ENCODE measurements at regions not wholly inside any gene's neighbourhood (a gene's known extent, or its start where the extent isn't known, plus 50 kb on each side); places are given as distances from the start of the nearest gene placed in this dataset.
A peak's percentile ranks its signal among the peaks of the same experiment; 100 is the strongest.

DNA sequence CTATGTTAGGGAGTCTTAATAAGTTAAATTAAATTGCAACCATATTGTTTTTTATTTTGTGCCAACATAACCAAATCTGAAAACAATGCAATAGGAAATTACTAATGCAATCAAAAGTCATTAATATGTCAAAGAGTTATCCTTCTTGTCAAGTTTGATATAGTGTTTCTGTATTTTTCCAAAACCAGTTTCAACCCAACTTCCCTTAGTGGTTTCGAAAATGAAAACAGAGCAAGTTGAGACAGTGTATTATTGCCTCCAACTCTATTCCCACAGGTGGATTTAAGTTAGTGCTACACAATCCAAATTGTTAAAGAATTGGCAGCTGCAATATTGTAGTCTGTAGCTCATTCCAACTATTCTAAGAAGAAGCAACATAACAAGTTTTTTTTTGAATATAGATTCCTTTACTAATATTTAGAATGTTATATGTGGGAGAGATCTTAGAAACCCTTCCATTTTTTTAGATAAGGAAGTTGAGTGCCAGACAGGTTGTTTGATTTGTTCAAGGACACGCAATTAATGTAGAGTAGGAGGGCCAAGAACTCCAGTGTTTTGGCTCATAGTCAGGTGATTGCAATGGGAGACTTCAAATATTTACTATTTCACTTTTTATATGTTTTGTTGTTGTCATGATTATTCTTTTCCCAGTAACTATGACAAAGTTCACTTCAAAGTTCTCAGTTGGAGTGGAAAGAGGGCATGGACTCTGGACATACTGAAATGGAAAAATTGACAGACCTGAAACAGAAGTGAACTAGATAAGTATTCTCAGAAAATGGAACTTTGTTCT is 282.4 kb upstream of the HSF2 start:
- Histone ChIP-seq H3K36me3 (ENCODE audit: control insufficient read depth in 2 of 2, insufficient read depth in 1 of 2, low read length in 2 of 2) (no peaks in the 10 kb centered on the region), H3K9me3 (ENCODE audit: control insufficient read depth, insufficient read depth, low read depth, low read length) (no peaks in the 10 kb centered on the region), H3K4me1 (ENCODE audit: control insufficient read depth, insufficient read depth, low read length) (no peaks in the 10 kb centered on the region), H3K27ac (ENCODE audit: extremely low read depth, low read depth, low read length) (no peak overlapping the region), H3K4me3 (ENCODE audit: low read depth, low read length) (no peak overlapping the region)
- POLR2A ChIA-PET, result no interaction called here
- TF ChIP-seq KLF7 (tag by site-specific recombination; IDR thresholded peaks at IDR 0.05; ENCODE audit: borderline replicate concordance) (no peak), ZNF354C (tag by site-specific recombination; IDR thresholded peaks at IDR 0.05; ENCODE audit: borderline replicate concordance, low read depth) (no peak), ZNF549 (tag by site-specific recombination; IDR thresholded peaks at IDR 0.05) (no peak), IKZF3 (tag by site-specific recombination; IDR thresholded peaks at IDR 0.05) (no peak), ZNF19 (tag by site-specific recombination; IDR thresholded peaks at IDR 0.05; ENCODE audit: low read depth) (no peak), ZNF529 (tag by site-specific recombination; IDR thresholded peaks at IDR 0.05; ENCODE audit: insufficient replicate concordance) (no peak), TRIM28 (IDR thresholded peaks at IDR 0.05; ENCODE audit: borderline replicate concordance, low read length) (no peak), SCRT1 (tag by site-specific recombination; IDR thresholded peaks at IDR 0.05; ENCODE audit: borderline replicate concordance) (no peak)
- TF ChIP-seq, protein P1, sequence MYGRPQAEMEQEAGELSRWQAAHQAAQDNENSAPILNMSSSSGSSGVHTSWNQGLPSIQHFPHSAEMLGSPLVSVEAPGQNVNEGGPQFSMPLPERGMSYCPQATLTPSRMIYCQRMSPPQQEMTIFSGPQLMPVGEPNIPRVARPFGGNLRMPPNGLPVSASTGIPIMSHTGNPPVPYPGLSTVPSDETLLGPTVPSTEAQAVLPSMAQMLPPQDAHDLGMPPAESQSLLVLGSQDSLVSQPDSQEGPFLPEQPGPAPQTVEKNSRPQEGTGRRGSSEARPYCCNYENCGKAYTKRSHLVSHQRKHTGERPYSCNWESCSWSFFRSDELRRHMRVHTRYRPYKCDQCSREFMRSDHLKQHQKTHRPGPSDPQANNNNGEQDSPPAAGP (tag by site-specific recombination; IDR thresholded peaks at IDR 0.05), result no peak
- TF ChIP-seq, protein P2, sequence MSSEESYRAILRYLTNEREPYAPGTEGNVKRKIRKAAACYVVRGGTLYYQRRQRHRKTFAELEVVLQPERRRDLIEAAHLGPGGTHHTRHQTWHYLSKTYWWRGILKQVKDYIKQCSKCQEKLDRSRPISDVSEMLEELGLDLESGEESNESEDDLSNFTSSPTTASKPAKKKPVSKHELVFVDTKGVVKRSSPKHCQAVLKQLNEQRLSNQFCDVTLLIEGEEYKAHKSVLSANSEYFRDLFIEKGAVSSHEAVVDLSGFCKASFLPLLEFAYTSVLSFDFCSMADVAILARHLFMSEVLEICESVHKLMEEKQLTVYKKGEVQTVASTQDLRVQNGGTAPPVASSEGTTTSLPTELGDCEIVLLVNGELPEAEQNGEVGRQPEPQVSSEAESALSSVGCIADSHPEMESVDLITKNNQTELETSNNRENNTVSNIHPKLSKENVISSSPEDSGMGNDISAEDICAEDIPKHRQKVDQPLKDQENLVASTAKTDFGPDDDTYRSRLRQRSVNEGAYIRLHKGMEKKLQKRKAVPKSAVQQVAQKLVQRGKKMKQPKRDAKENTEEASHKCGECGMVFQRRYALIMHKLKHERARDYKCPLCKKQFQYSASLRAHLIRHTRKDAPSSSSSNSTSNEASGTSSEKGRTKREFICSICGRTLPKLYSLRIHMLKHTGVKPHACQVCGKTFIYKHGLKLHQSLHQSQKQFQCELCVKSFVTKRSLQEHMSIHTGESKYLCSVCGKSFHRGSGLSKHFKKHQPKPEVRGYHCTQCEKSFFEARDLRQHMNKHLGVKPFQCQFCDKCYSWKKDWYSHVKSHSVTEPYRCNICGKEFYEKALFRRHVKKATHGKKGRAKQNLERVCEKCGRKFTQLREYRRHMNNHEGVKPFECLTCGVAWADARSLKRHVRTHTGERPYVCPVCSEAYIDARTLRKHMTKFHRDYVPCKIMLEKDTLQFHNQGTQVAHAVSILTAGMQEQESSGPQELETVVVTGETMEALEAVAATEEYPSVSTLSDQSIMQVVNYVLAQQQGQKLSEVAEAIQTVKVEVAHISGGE (tag by site-specific recombination; conservative IDR thresholded peaks at IDR 0.05; ENCODE audit: low read depth), result no peak
- TF ChIP-seq, protein P3, sequence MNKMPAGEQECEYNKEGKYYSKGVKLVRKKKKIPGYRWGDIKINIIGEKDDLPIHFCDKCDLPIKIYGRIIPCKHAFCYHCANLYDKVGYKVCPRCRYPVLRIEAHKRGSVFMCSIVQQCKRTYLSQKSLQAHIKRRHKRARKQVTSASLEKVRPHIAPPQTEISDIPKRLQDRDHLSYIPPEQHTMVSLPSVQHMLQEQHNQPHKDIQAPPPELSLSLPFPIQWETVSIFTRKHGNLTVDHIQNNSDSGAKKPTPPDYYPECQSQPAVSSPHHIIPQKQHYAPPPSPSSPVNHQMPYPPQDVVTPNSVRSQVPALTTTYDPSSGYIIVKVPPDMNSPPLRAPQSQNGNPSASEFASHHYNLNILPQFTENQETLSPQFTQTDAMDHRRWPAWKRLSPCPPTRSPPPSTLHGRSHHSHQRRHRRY (tag by site-specific recombination; IDR thresholded peaks at IDR 0.05), result no peak
- TF ChIP-seq, protein P4, sequence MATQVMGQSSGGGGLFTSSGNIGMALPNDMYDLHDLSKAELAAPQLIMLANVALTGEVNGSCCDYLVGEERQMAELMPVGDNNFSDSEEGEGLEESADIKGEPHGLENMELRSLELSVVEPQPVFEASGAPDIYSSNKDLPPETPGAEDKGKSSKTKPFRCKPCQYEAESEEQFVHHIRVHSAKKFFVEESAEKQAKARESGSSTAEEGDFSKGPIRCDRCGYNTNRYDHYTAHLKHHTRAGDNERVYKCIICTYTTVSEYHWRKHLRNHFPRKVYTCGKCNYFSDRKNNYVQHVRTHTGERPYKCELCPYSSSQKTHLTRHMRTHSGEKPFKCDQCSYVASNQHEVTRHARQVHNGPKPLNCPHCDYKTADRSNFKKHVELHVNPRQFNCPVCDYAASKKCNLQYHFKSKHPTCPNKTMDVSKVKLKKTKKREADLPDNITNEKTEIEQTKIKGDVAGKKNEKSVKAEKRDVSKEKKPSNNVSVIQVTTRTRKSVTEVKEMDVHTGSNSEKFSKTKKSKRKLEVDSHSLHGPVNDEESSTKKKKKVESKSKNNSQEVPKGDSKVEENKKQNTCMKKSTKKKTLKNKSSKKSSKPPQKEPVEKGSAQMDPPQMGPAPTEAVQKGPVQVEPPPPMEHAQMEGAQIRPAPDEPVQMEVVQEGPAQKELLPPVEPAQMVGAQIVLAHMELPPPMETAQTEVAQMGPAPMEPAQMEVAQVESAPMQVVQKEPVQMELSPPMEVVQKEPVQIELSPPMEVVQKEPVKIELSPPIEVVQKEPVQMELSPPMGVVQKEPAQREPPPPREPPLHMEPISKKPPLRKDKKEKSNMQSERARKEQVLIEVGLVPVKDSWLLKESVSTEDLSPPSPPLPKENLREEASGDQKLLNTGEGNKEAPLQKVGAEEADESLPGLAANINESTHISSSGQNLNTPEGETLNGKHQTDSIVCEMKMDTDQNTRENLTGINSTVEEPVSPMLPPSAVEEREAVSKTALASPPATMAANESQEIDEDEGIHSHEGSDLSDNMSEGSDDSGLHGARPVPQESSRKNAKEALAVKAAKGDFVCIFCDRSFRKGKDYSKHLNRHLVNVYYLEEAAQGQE (tag by site-specific recombination; IDR thresholded peaks at IDR 0.05), result no peak
- TF ChIP-seq, protein P5, sequence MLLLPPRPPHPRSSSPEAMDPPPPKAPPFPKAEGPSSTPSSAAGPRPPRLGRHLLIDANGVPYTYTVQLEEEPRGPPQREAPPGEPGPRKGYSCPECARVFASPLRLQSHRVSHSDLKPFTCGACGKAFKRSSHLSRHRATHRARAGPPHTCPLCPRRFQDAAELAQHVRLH (tag by site-specific recombination; IDR thresholded peaks at IDR 0.05), result no peak
- CTCF ChIA-PET, result no interaction called here

DNA sequence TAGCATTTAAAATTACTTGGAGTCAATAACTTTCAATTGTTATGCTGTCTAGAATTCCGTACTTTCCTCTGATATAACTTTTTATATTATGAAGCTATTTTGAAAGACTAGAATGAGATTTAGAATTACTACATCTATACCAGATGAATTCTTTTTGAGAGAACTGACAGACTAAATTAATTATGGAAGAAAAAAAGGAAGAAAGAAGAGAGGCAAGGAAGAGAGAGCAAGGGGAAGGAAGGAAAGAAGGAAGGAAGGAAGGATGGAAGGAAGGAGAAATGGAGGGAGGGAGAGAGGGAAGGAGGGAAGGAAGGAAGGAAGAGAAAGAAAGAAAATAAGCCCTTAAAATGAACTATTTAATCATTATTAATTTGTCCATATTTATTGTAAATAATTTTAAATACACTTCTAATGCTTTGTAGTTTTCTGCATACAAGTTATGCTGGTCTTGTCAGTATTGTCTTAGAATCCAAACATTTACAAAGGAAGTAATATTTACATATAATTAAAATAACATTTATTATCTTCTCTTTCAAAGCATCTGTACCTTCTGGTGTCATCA is 280.4 kb upstream of the HSF2 start:
- POLR2A ChIA-PET, result no interaction called here
- Histone ChIP-seq H3K9me3 (ENCODE audit: control insufficient read depth, insufficient read depth, low read depth, low read length) (no peaks in the 10 kb centered on the region), H3K4me1 (ENCODE audit: control insufficient read depth, insufficient read depth, low read length) (no peaks in the 10 kb centered on the region), H3K27ac (ENCODE audit: extremely low read depth, low read depth, low read length) (no peak overlapping the region), H3K4me3 (ENCODE audit: low read depth, low read length) (no peak overlapping the region), H3K36me3 (ENCODE audit: control insufficient read depth in 2 of 2, insufficient read depth in 1 of 2, low read length in 2 of 2) (no peaks in the 10 kb centered on the region)
- CTCF ChIA-PET, result no interaction called here
- TF ChIP-seq ZNF843 (tag by site-specific recombination; IDR thresholded peaks at IDR 0.05) (no peak), ZNF701 (tag by site-specific recombination; IDR thresholded peaks at IDR 0.05) (no peak), ZNF366 (tag by site-specific recombination; conservative IDR thresholded peaks at IDR 0.05) (peak; percentile 52), OVOL3 (tag by site-specific recombination; IDR thresholded peaks at IDR 0.05) (no peak), ZNF239 (tag by site-specific recombination; IDR thresholded peaks at IDR 0.05) (no peak)
- TF ChIP-seq, protein P6, sequence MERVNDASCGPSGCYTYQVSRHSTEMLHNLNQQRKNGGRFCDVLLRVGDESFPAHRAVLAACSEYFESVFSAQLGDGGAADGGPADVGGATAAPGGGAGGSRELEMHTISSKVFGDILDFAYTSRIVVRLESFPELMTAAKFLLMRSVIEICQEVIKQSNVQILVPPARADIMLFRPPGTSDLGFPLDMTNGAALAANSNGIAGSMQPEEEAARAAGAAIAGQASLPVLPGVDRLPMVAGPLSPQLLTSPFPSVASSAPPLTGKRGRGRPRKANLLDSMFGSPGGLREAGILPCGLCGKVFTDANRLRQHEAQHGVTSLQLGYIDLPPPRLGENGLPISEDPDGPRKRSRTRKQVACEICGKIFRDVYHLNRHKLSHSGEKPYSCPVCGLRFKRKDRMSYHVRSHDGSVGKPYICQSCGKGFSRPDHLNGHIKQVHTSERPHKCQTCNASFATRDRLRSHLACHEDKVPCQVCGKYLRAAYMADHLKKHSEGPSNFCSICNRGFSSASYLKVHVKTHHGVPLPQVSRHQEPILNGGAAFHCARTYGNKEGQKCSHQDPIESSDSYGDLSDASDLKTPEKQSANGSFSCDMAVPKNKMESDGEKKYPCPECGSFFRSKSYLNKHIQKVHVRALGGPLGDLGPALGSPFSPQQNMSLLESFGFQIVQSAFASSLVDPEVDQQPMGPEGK (tag by site-specific recombination; IDR thresholded peaks at IDR 0.05), result no peak
